ENCODE measurements at regions not wholly inside any gene's neighbourhood (a gene's known extent, or its start where the extent isn't known, plus 50 kb on each side); places are given as distances from the start of the nearest gene placed in this dataset.

DNA sequence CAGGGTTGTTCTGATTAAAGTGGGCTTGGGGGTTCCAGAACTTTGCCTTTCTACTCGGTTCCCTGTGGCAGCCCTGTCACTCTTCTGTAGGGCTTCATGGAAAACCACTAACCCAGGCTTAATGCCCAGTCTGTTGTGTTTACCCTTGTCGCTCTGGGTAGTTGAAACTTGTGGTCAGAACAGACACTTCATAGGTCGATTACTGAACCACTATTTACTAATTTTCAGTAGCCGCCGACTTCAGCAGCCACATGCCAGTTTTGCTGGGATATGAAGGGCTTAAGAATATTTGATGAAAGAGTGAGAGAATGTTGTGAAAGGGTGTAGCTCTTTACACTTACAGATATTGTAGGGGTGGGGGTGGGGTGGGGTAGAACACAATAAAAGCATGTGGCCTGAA is 362.3 kb downstream of the RND3 start:
- Histone ChIP-seq H2BK5ac (ENCODE audit: low read depth, low read length, poor library complexity) (no peak overlapping the region), H3K14ac (ENCODE audit: low read length) (no peak overlapping the region), H3K36me3 (ENCODE audit: control insufficient read depth in 1 of 2, insufficient read depth in 2 of 2, low read length in 2 of 2) (no peaks in the 10 kb centered on the region), H2AFZ (ENCODE audit: insufficient read depth, low read length, poor library complexity) (no peak overlapping the region), H3K27ac (ENCODE audit: low read depth, low read length) (no peak overlapping the region), H3K4me2 (ENCODE audit: low read length) (no peak overlapping the region), H3K9ac (ENCODE audit: low read length) (no peak overlapping the region), H2BK120ac (ENCODE audit: insufficient read depth, low read length, poor library complexity) (no peak overlapping the region), H3K79me1 (ENCODE audit: low read length) (peaks cover 7% of the 10 kb centered on the region), H2AK5ac (ENCODE audit: low read length) (no peak overlapping the region), H4K91ac (ENCODE audit: low read depth, low read length) (no peak overlapping the region), H3K9me3 (ENCODE audit: insufficient read depth, low read depth, low read length) (no peaks in the 10 kb centered on the region), H4K12ac (ENCODE audit: low read depth, low read length) (no peak overlapping the region), H3K18ac (ENCODE audit: low read length) (no peak overlapping the region), H3K27me3 (ENCODE audit: insufficient read depth, low read length) (no peaks in the 10 kb centered on the region), H3K4me3 (ENCODE audit: low read depth, low read length) (no peak overlapping the region), H4K8ac (ENCODE audit: low read depth, low read length) (no peak overlapping the region), H3K4me1 (ENCODE audit: control insufficient read depth in 1 of 2, insufficient read depth in 2 of 2, low read length in 2 of 2) (peaks cover 7 to 12% of the 10 kb centered on the region in 2 experiments), H3K79me2 (ENCODE audit: control insufficient read depth, insufficient read depth, low read length, poor library complexity) (no peaks in the 10 kb centered on the region), H3K4ac (ENCODE audit: low read depth, low read length) (no peak overlapping the region), H3K23ac (ENCODE audit: low read length) (no peak overlapping the region), H2BK12ac (ENCODE audit: low read length) (no peak overlapping the region)
- DNase-seq: no peak
- WGBS (ENCODE audit: extremely low coverage, insufficient coverage, insufficient read length): no CpG with 5 or more reads among the region's 5 CpGs

DNA sequence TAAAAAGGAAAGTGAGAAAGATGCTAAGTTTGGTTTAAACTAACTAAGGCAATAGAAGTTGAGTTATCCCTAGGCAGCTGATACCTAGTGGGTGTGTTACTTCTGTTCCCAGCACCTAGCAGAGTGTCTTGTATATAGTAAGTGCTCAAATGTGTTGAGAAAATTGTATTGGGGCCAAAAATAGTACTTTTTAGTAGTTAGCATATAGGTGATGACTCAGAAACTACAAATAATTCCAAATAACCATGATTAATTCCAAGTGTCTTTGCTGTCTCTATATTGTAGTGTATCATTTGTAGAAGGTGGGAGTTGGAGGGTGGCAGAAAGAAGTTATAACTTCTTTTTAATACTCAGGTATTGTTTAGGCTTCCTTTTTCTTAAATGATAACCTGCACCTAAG is 362.7 kb downstream of the RND3 start:
- no peak overlapping the region for H4K91ac ChIP-seq (ENCODE audit: low read depth, low read length)
- no peak overlapping the region for H2AFZ ChIP-seq (ENCODE audit: insufficient read depth, low read length, poor library complexity)
- no peak overlapping the region for H4K8ac ChIP-seq (ENCODE audit: low read depth, low read length)
- no peaks in the 10 kb centered on the region for H3K79me2 ChIP-seq (ENCODE audit: control insufficient read depth, insufficient read depth, low read length, poor library complexity)
- no peak overlapping the region for H3K4me2 ChIP-seq (ENCODE audit: low read length)
- H3K27me3 ChIP-seq (ENCODE audit: insufficient read depth, low read length): no peaks in the 10 kb centered on the region
- H3K9ac ChIP-seq (ENCODE audit: low read length): no peak overlapping the region
- no peak overlapping the region for H3K4me3 ChIP-seq (ENCODE audit: low read depth, low read length)
- H2BK5ac ChIP-seq (ENCODE audit: low read depth, low read length, poor library complexity): no peak overlapping the region
- H3K4me1 ChIP-seq (ENCODE audit: control insufficient read depth in 1 of 2, insufficient read depth in 2 of 2, low read length in 2 of 2): peaks cover 7 to 12% of the 10 kb centered on the region in 2 experiments
- no peak overlapping the region for H3K18ac ChIP-seq (ENCODE audit: low read length)
- H3K79me1 ChIP-seq (ENCODE audit: low read length): peaks cover 7% of the 10 kb centered on the region
- H2AK5ac ChIP-seq (ENCODE audit: low read length): no peak overlapping the region
- H2BK12ac ChIP-seq (ENCODE audit: low read length): no peak overlapping the region
- no peak overlapping the region for H3K27ac ChIP-seq (ENCODE audit: low read depth, low read length)
- DNase-seq: no peak
- H3K36me3 ChIP-seq (ENCODE audit: control insufficient read depth in 1 of 2, insufficient read depth in 2 of 2, low read length in 2 of 2): no peaks in the 10 kb centered on the region
- no peak overlapping the region for H2BK120ac ChIP-seq (ENCODE audit: insufficient read depth, low read length, poor library complexity)
- no peak overlapping the region for H4K12ac ChIP-seq (ENCODE audit: low read depth, low read length)
- H3K4ac ChIP-seq (ENCODE audit: low read depth, low read length): no peak overlapping the region
- no peak overlapping the region for H3K23ac ChIP-seq (ENCODE audit: low read length)
- no peak overlapping the region for H3K14ac ChIP-seq (ENCODE audit: low read length)
- H3K9me3 ChIP-seq (ENCODE audit: insufficient read depth, low read depth, low read length): no peaks in the 10 kb centered on the region

DNA sequence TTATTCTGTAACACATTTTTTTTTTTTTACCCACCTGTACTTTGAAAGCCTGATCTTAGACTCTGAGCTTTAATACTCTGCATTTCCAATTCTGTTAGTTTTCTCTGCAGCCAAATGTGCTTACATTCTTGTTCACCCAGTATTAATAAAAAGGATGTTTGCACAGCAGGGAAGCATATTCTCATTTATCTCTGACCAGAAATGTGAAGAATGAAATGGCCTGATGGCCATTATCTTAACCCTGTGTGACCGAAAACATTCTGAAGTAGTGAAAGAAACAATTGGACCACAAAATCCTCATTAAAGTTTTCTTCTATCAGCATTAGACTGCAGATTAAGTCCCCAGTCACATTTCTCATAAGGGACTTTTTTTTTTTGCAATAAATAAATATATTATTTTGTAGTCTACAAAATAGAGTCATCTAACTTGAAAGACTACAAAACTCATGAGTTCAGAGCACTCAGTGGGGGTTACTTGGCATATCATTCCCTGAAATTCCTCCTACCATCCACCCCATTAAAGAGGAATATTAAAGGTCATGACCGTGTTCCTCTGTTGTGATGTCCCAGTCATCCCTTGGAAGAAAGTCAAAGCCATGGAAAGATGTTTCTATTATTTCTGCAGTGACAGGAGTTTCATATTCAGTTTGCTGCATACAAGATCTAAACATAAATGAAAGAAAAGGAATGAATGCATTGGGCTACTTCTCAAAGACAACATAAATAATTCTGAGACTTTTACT is 364.4 kb downstream of the RND3 start:
- H3K36me3 ChIP-seq (ENCODE audit: control insufficient read depth in 1 of 2, insufficient read depth in 2 of 2, low read length in 2 of 2): no peaks in the 10 kb centered on the region

DNA sequence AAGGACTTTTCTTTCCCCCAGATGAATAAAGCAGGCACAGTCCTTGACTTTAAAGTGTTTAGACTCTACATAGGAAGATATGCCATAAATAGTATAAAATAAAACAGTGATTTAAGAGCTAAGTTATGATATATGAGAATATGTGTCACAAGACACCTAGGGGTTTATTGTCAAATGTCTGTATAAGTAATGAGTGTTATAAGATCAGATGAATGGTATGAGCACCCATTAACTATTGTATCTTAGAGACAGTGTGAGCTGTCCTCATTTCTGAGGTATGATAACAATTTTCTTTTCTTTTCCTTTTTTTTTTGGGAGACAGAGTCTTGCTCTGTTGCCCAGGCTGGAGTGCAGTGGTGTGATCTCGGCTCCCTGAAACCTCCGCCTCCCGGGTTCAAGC is 365.3 kb downstream of the RND3 start:
- H3K4ac ChIP-seq (ENCODE audit: low read depth, low read length): no peak overlapping the region
- H3K9ac ChIP-seq (ENCODE audit: low read length): no peak overlapping the region
- H3K4me3 ChIP-seq (ENCODE audit: low read depth, low read length): no peak overlapping the region
- no peak overlapping the region for H3K14ac ChIP-seq (ENCODE audit: low read length)
- no peak overlapping the region for H4K12ac ChIP-seq (ENCODE audit: low read depth, low read length)
- no peak overlapping the region for H2BK12ac ChIP-seq (ENCODE audit: low read length)
- no peak overlapping the region for H2BK120ac ChIP-seq (ENCODE audit: insufficient read depth, low read length, poor library complexity)
- no peak for DNase-seq
- H2BK5ac ChIP-seq (ENCODE audit: low read depth, low read length, poor library complexity): no peak overlapping the region
- H3K36me3 ChIP-seq (ENCODE audit: control insufficient read depth in 1 of 2, insufficient read depth in 2 of 2, low read length in 2 of 2): no peaks in the 10 kb centered on the region
- H4K91ac ChIP-seq (ENCODE audit: low read depth, low read length): no peak overlapping the region
- peaks cover 7 to 12% of the 10 kb centered on the region in 2 experiments for H3K4me1 ChIP-seq (ENCODE audit: control insufficient read depth in 1 of 2, insufficient read depth in 2 of 2, low read length in 2 of 2)
- H3K27ac ChIP-seq (ENCODE audit: low read depth, low read length): no peak overlapping the region
- H3K79me1 ChIP-seq (ENCODE audit: low read length): peaks cover 7% of the 10 kb centered on the region
- H4K8ac ChIP-seq (ENCODE audit: low read depth, low read length): no peak overlapping the region
- H3K27me3 ChIP-seq (ENCODE audit: insufficient read depth, low read length): no peaks in the 10 kb centered on the region
- H2AFZ ChIP-seq (ENCODE audit: insufficient read depth, low read length, poor library complexity): no peak overlapping the region
- H3K9me3 ChIP-seq (ENCODE audit: insufficient read depth, low read depth, low read length): no peaks in the 10 kb centered on the region
- H3K4me2 ChIP-seq (ENCODE audit: low read length): no peak overlapping the region
- no peaks in the 10 kb centered on the region for H3K79me2 ChIP-seq (ENCODE audit: control insufficient read depth, insufficient read depth, low read length, poor library complexity)
- H2AK5ac ChIP-seq (ENCODE audit: low read length): no peak overlapping the region
- no CpG with 5 or more reads among the region's 3 CpGs for WGBS (ENCODE audit: extremely low coverage, insufficient coverage, insufficient read length)
- no peak overlapping the region for H3K23ac ChIP-seq (ENCODE audit: low read length)
- no peak overlapping the region for H3K18ac ChIP-seq (ENCODE audit: low read length)

More for the DNA sequence above, 364.4 kb downstream of the RND3 start:
- Histone ChIP-seq H2BK120ac (ENCODE audit: insufficient read depth, low read length, poor library complexity) (no peak overlapping the region), H3K79me2 (ENCODE audit: control insufficient read depth, insufficient read depth, low read length, poor library complexity) (no peaks in the 10 kb centered on the region), H3K9ac (ENCODE audit: low read length) (no peak overlapping the region), H2BK5ac (ENCODE audit: low read depth, low read length, poor library complexity) (no peak overlapping the region), H3K23ac (ENCODE audit: low read length) (no peak overlapping the region), H3K27me3 (ENCODE audit: insufficient read depth, low read length) (no peaks in the 10 kb centered on the region), H2BK12ac (ENCODE audit: low read length) (no peak overlapping the region), H3K9me3 (ENCODE audit: insufficient read depth, low read depth, low read length) (no peaks in the 10 kb centered on the region), H2AK5ac (ENCODE audit: low read length) (no peak overlapping the region), H4K91ac (ENCODE audit: low read depth, low read length) (no peak overlapping the region), H4K8ac (ENCODE audit: low read depth, low read length) (no peak overlapping the region), H3K4me2 (ENCODE audit: low read length) (no peak overlapping the region), H3K4me3 (ENCODE audit: low read depth, low read length) (no peak overlapping the region), H2AFZ (ENCODE audit: insufficient read depth, low read length, poor library complexity) (no peak overlapping the region), H3K4me1 (ENCODE audit: control insufficient read depth in 1 of 2, insufficient read depth in 2 of 2, low read length in 2 of 2) (peaks cover 7 to 12% of the 10 kb centered on the region in 2 experiments), H4K12ac (ENCODE audit: low read depth, low read length) (no peak overlapping the region), H3K4ac (ENCODE audit: low read depth, low read length) (no peak overlapping the region), H3K14ac (ENCODE audit: low read length) (no peak overlapping the region), H3K27ac (ENCODE audit: low read depth, low read length) (no peak overlapping the region), H3K79me1 (ENCODE audit: low read length) (peaks cover 7% of the 10 kb centered on the region), H3K18ac (ENCODE audit: low read length) (no peak overlapping the region)
- no peak for DNase-seq
- no CpG with 5 or more reads among the region's 2 CpGs for WGBS (ENCODE audit: extremely low coverage, insufficient coverage, insufficient read length)
